SU-DHL-6 (cell line): ENCODE measurements at regions not wholly inside any gene's neighbourhood (a gene's known extent, or its start where the extent isn't known, plus 50 kb on each side); places are given as distances from the start of the nearest gene placed in this dataset.

Source experiments
- H2AFZ ChIP-seq: fragments of 200-600 bp; sonication (generic); 2 replicates; pipeline ENCODE4 v1.6.1; 2014; ENCODE audit warnings: low read depth, mild to moderate bottlenecking, moderate library complexity, mixed read lengths, antibody characterized with exemption, low read length; ENCODE audit not compliant: severe bottlenecking
- H3F3A ChIP-seq: fragments of 200-600 bp; shearing (Covaris generic); 2 replicates; pipeline ENCODE4 v1.6.0; 2016; ENCODE audit warnings: antibody characterized with exemption, mild to moderate bottlenecking; ENCODE audit not compliant: insufficient read depth
- H3K27ac ChIP-seq: fragments of 200-600 bp; sonication (generic); 2 replicates; pipeline ENCODE4 v1.5.1; 2016; ENCODE audit warnings: low read depth, mild to moderate bottlenecking, low read length, moderate library complexity, mixed read lengths
- H3K27me3 ChIP-seq: fragments of 200-600 bp; sonication (generic), shearing (Covaris generic); 2 replicates; pipeline ENCODE4 v1.6.0; 2014; ENCODE audit warnings: mild to moderate bottlenecking, low read length
- H3K36me3 ChIP-seq: fragments of 200-600 bp; sonication (generic); 2 replicates; pipeline ENCODE4 v1.6.1; 2014; ENCODE audit warnings: mild to moderate bottlenecking, low read length, mixed read lengths
- H3K4me2 ChIP-seq: fragments of 300-600, 200-600 bp; shearing (Covaris generic), sonication (generic); 2 replicates; pipeline ENCODE4 v1.6.0; 2014; ENCODE audit warnings: low read length, low read depth, mild to moderate bottlenecking; ENCODE audit not compliant: poor library complexity, severe bottlenecking
- H3K4me3 ChIP-seq: fragments of 200-600 bp; sonication (generic); 2 replicates; pipeline ENCODE4 v1.5.1; 2014; ENCODE audit warnings: antibody characterized with exemption, low read length, mild to moderate bottlenecking, mixed read lengths; ENCODE audit not compliant: insufficient read depth, poor library complexity, severe bottlenecking
- H3K79me2 ChIP-seq: fragments of 200-600 bp; sonication (generic); 2 replicates; pipeline ENCODE4 v1.6.1; 2014; ENCODE audit warnings: mild to moderate bottlenecking, low read length, moderate library complexity; ENCODE audit not compliant: insufficient read depth
- H3K9ac ChIP-seq: fragments of 200-600 bp; sonication (generic); 2 replicates; pipeline ENCODE4 v1.7.0; 2014; ENCODE audit warnings: mild to moderate bottlenecking, low read length
- H3K9me2 ChIP-seq: fragments of 200-600 bp; sonication (generic); replicated peaks from 2 replicates; pipeline ENCODE4 v1.6.1; 2014; ENCODE audit warnings: low read length; ENCODE audit not compliant: insufficient read depth
- H3K9me3 ChIP-seq: fragments of 200-600 bp; sonication (generic); 2 replicates; pipeline ENCODE4 v1.6.1; 2014; ENCODE audit warnings: low read length, mixed read lengths; ENCODE audit not compliant: insufficient read depth
- H4K20me1 ChIP-seq: fragments of 200-600 bp; sonication (generic); 2 replicates; pipeline ENCODE4 v1.6.1; 2014; ENCODE audit warnings: low read depth, mild to moderate bottlenecking, antibody characterized with exemption, low read length, moderate library complexity, mixed read lengths
- CTCF ChIP-seq: fragments of 200-600 bp; sonication (generic); IDR thresholded peaks from one replicate; pipeline ENCODE4 v1.5.1; 2017; ENCODE audit warnings: antibody characterized with exemption, mild to moderate bottlenecking, low read length, moderate library complexity; ENCODE audit not compliant: insufficient read depth, poor library complexity, severe bottlenecking
- EZH2phosphoT487 ChIP-seq: fragments of 200-600 bp; sonication (generic), shearing (Covaris generic); conservative IDR thresholded peaks from 2 replicates; pipeline ENCODE4 v1.6.1; 2018; ENCODE audit warnings: mild to moderate bottlenecking, antibody characterized with exemption, low read length, moderate library complexity, mixed read lengths

DNA sequence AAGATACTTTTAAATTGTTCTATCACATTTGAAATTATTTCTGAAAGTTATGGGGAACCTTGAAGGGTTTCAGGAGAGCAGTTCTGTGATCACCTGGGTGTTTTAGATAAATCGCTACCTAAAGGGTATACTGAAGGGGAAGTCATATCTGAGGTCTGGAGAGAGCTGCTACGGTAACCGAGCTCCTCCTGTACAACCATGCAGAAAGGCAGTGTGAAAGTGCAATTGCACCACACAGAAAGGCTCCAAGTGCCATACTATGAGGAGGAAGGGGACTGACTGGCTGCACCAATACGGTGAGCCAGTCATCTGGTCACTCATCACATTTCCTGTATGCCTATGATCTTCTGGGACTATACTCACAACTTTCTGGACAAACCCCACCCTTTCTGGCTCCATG, 241.4 kb upstream of the SLC24A2 start:
- no peaks in the 10 kb centered on the region for H3K79me2 ChIP-seq
- H3K27me3 ChIP-seq, result no peaks in the 10 kb centered on the region
- no peak overlapping the region for H2AFZ ChIP-seq
- no peaks in the 10 kb centered on the region for H3K36me3 ChIP-seq
- TF ChIP-seq EZH2phosphoT487, result no peak
- no peak for TF ChIP-seq CTCF
- no peak overlapping the region for H3K4me2 ChIP-seq
- H4K20me1 ChIP-seq, result no peaks in the 10 kb centered on the region
- H3K9me3 ChIP-seq, result no peaks in the 10 kb centered on the region
- no peaks in the 10 kb centered on the region for H3K9me2 ChIP-seq
- no peaks in the 10 kb centered on the region for H3F3A ChIP-seq
- H3K27ac ChIP-seq, result no peak overlapping the region
- no peak overlapping the region for H3K9ac ChIP-seq
- no peak overlapping the region for H3K4me3 ChIP-seq

DNA sequence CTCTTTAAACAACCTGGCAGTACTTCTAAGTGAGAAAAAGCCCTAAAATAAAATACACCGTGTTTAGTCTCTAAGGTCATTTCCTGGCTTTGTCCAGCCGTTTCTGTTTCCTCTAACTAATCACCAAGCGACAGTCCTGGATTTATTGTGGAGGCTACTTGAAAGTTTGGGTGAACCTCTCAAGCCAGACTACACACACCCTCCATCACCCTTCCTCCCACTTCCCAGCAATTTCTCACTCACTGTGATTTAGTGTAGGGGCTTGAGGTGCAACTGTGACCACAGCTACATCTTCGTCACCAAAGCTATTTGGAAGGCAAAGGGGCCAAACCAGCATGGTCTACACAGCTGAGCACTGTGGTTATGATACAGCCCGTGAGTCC, 240.0 kb upstream of the SLC24A2 start:
- H3K27ac ChIP-seq, result no peak overlapping the region
- no peak overlapping the region for H2AFZ ChIP-seq
- no peaks in the 10 kb centered on the region for H3K9me2 ChIP-seq
- no peaks in the 10 kb centered on the region for H4K20me1 ChIP-seq
- no peaks in the 10 kb centered on the region for H3F3A ChIP-seq
- no peaks in the 10 kb centered on the region for H3K36me3 ChIP-seq
- H3K4me3 ChIP-seq, result no peak overlapping the region
- no peak for TF ChIP-seq EZH2phosphoT487
- no peak for TF ChIP-seq CTCF
- H3K9ac ChIP-seq, result no peak overlapping the region
- H3K79me2 ChIP-seq, result no peaks in the 10 kb centered on the region
- no peaks in the 10 kb centered on the region for H3K9me3 ChIP-seq
- no peak overlapping the region for H3K4me2 ChIP-seq
- H3K27me3 ChIP-seq, result no peaks in the 10 kb centered on the region

GRCh38 chr9:20028192-20028848, 239.5 kb upstream of the SLC24A2 start:
- no peaks in the 10 kb centered on the region for H3K9me3 ChIP-seq
- no peak overlapping the region for H3K4me2 ChIP-seq
- no peak overlapping the region for H3K4me3 ChIP-seq
- H3F3A ChIP-seq, result no peaks in the 10 kb centered on the region
- no peaks in the 10 kb centered on the region for H3K9me2 ChIP-seq
- no peaks in the 10 kb centered on the region for H3K36me3 ChIP-seq
- no peak overlapping the region for H2AFZ ChIP-seq
- H3K9ac ChIP-seq, result no peak overlapping the region
- H3K79me2 ChIP-seq, result no peaks in the 10 kb centered on the region
- H4K20me1 ChIP-seq, result no peaks in the 10 kb centered on the region
- TF ChIP-seq EZH2phosphoT487 (no peak), CTCF (no peak)
- H3K27me3 ChIP-seq, result no peaks in the 10 kb centered on the region
- H3K27ac ChIP-seq, result no peak overlapping the region
